ENCODE measurements at regions not wholly inside any gene's neighbourhood (a gene's known extent, or its start where the extent isn't known, plus 50 kb on each side); places are given as distances from the start of the nearest gene placed in this dataset.
"Not testable (repeated sequence)": the region's sequence is repeated elsewhere in the genome, so short reads cannot be mapped to it uniquely, and the experiment has no call there.

- ChIA-PET CTCF (no interaction called here), POLR2A (no interaction called here)
- DNase-seq (ENCODE audit: unreplicated experiment), result no peak
- no peaks in the 10 kb centered on the region for H3K27me3 Mint-ChIP-seq (ENCODE audit: insufficient read depth, unreplicated experiment)
- peaks cover 9% of the 10 kb centered on the region for H3K36me3 Mint-ChIP-seq (ENCODE audit: insufficient read depth, unreplicated experiment)
- H3K4me3 Mint-ChIP-seq (ENCODE audit: unreplicated experiment), result no peak overlapping the region
- H3K4me1 Mint-ChIP-seq (ENCODE audit: insufficient read depth, unreplicated experiment), result no peaks in the 10 kb centered on the region
- no TSS peak for BruUV-seq (replicated peaks)
- H3K27ac Mint-ChIP-seq (ENCODE audit: low read depth, unreplicated experiment), result no peak overlapping the region
- TF ChIP-seq CTCF (IDR thresholded peaks at IDR 0.05; ENCODE audit: unreplicated experiment), result no peak
- H3K9me3 Mint-ChIP-seq (ENCODE audit: unreplicated experiment), result no peaks in the 10 kb centered on the region
- intact Hi-C loops (cut with micrococcal nuclease), result no loop called here
Measured at GRCh38 chr17:83025636-83026280, 53.7 kb upstream of the METRNL start.

DNA sequence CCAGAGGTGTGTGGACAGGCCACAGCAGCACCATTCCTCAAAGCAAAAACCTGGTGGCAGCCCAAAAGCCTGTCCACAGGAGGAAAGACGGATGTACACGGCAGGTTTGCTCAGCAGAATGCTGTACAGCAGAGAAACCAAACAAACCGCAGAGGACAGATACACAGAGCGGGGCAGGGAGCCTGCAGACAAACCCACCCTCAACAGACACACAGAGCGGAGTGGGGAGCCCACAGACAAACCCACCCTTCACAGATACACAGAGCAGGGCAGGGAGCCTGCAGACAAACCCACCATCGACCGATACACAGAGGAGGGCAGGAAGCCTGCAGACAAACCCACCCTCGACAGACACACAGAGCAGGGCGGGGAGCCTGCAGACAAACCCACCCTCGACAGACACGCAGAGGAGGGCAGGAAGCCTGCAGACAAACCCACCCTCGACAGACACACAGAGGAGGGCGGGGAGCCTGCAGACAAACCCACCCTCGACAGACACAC is 53.0 kb upstream of the METRNL start:
- H3K27me3 Mint-ChIP-seq (ENCODE audit: insufficient read depth, unreplicated experiment), result no peaks in the 10 kb centered on the region
- no peaks in the 10 kb centered on the region for H3K9me3 Mint-ChIP-seq (ENCODE audit: unreplicated experiment)
- TF ChIP-seq CTCF (IDR thresholded peaks at IDR 0.05; ENCODE audit: unreplicated experiment), result no peak
- peaks cover 14% of the 10 kb centered on the region for H3K36me3 Mint-ChIP-seq (ENCODE audit: insufficient read depth, unreplicated experiment)
- H3K4me1 Mint-ChIP-seq (ENCODE audit: insufficient read depth, unreplicated experiment), result no peaks in the 10 kb centered on the region
- intact Hi-C loops (cut with micrococcal nuclease), result no loop called here
- H3K27ac Mint-ChIP-seq (ENCODE audit: low read depth, unreplicated experiment), result no peak overlapping the region
- CTCF ChIA-PET, result no interaction called here
- no TSS peak for BruUV-seq (replicated peaks)
- no peak for DNase-seq (ENCODE audit: unreplicated experiment)
- H3K4me3 Mint-ChIP-seq (ENCODE audit: unreplicated experiment), result no peak overlapping the region
- POLR2A ChIA-PET, result no interaction called here

- H3K27ac Mint-ChIP-seq (ENCODE audit: low read depth, unreplicated experiment); DNase-seq (ENCODE audit: unreplicated experiment); H3K9me3 Mint-ChIP-seq (ENCODE audit: unreplicated experiment); BruUV-seq (replicated peaks); POLR2A ChIA-PET; H3K27me3 Mint-ChIP-seq (ENCODE audit: insufficient read depth, unreplicated experiment); CTCF ChIA-PET; intact Hi-C loops (cut with micrococcal nuclease); H3K4me3 Mint-ChIP-seq (ENCODE audit: unreplicated experiment); H3K4me1 Mint-ChIP-seq (ENCODE audit: insufficient read depth, unreplicated experiment): not testable (repeated sequence)
- H3K36me3 Mint-ChIP-seq (ENCODE audit: insufficient read depth, unreplicated experiment), result peaks cover 14% of the 10 kb centered on the region
Measured at GRCh38 chr17:83026921-83027320, 52.5 kb upstream of the METRNL start.

DNA sequence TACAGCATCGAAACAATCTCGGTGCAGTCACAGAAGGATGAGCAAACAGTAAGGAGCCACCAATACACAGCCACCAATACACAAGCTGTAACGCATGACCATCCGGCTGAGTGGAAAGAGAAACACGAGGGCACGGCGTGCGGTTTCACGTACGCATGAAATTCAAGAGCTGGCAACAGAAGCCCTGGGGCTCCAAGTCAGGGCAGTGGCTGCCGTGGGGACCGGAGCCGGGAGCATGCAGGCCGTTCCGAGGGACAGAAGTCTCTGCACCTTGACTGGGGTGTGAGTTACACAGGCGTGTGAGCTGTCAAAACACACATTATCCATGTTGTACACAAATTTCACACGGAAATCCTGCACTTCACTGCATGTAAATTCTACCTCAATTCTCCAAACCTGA is 50.6 kb upstream of the METRNL start:
- ChIA-PET POLR2A (interaction anchor here (0.6 kb wide), 1 partner anchor 55 kb away, joined by 3 read pairs; no protein-coding TSS in a partner anchor), CTCF (interaction anchor here (1.0 kb wide), 1 partner anchor 12 kb away, joined by 3 read pairs; no protein-coding TSS in a partner anchor)
- H3K27me3 Mint-ChIP-seq (ENCODE audit: insufficient read depth, unreplicated experiment), result no peaks in the 10 kb centered on the region
- no peak for TF ChIP-seq CTCF (IDR thresholded peaks at IDR 0.05; ENCODE audit: unreplicated experiment)
- no peak overlapping the region for H3K27ac Mint-ChIP-seq (ENCODE audit: low read depth, unreplicated experiment)
- H3K36me3 Mint-ChIP-seq (ENCODE audit: insufficient read depth, unreplicated experiment), result peaks cover 25% of the 10 kb centered on the region
- intact Hi-C loops (cut with micrococcal nuclease), result no loop called here
- no TSS peak for BruUV-seq (replicated peaks)
- no peak overlapping the region for H3K4me3 Mint-ChIP-seq (ENCODE audit: unreplicated experiment)
- DNase-seq (ENCODE audit: unreplicated experiment), result no peak
- no peaks in the 10 kb centered on the region for H3K4me1 Mint-ChIP-seq (ENCODE audit: insufficient read depth, unreplicated experiment)
- no peaks in the 10 kb centered on the region for H3K9me3 Mint-ChIP-seq (ENCODE audit: unreplicated experiment)
